Activated CD4-positive, alpha-beta T cell treated with anti-CD3 and anti-CD28 coated beads, Interleukin-2, amount 50 U/mL, for 16 hours (primary cell): ENCODE measurements at regions not wholly inside any gene's neighbourhood (a gene's known extent, or its start where the extent isn't known, plus 50 kb on each side); places are given as distances from the start of the nearest gene placed in this dataset.

ENCODE experiments used
- DNase-seq: peaks from one replicate; pipeline ENCODE4 v3.0.0-alpha.2; 2020

- no peak for DNase-seq
These were observed 291.1 kb downstream of the USP25 start for GRCh38 chr21:16020878-16021277.

GRCh38 chr21:16022116-16022515 lies 292.3 kb downstream of the USP25 start:
- DNase-seq: no peak

GRCh38 chr21:16022921-16023320 lies 293.1 kb downstream of the USP25 start:
- no peak for DNase-seq

- DNase-seq: no peak
These were observed 298.4 kb downstream of the USP25 start for GRCh38 chr21:16028142-16028541.

GRCh38 chr21:16028941-16029464 lies 299.2 kb downstream of the USP25 start:
- DNase-seq: no peak

GRCh38 chr21:16033193-16033592 lies 303.4 kb downstream of the USP25 start:
- DNase-seq: no peak

- DNase-seq: no peak
These were observed 304.8 kb downstream of the USP25 start for GRCh38 chr21:16034446-16035190.

GRCh38 chr21:16037421-16037955 lies 307.7 kb downstream of the USP25 start:
- DNase-seq: no peak

- no peak for DNase-seq
These were observed 310.8 kb downstream of the USP25 start for GRCh38 chr21:16040601-16041000.

- DNase-seq: no peak
These were observed 314.9 kb downstream of the USP25 start for GRCh38 chr21:16044676-16045075.

GRCh38 chr21:16046656-16047330 lies 317.0 kb downstream of the USP25 start:
- DNase-seq: no peak

GRCh38 chr21:16047904-16048303 lies 318.1 kb downstream of the USP25 start:
- no peak for DNase-seq

- DNase-seq: no peak
These were observed 325.2 kb downstream of the USP25 start for GRCh38 chr21:16055014-16055413.

- DNase-seq: no peak
These were observed 329.1 kb downstream of the USP25 start for GRCh38 chr21:16058896-16059295.

- DNase-seq: no peak
These were observed 330.2 kb downstream of the USP25 start for GRCh38 chr21:16059981-16060380.

- no peak for DNase-seq
These were observed 331.4 kb downstream of the USP25 start for GRCh38 chr21:16061194-16061593.

- DNase-seq: no peak
These were observed 339.7 kb downstream of the USP25 start for GRCh38 chr21:16069178-16070112.

GRCh38 chr21:16070207-16070651 lies 340.4 kb downstream of the USP25 start:
- DNase-seq: no peak

- DNase-seq: no peak
These were observed 341.3 kb downstream of the USP25 start for GRCh38 chr21:16071092-16071491.

- DNase-seq: no peak
These were observed 342.0 kb downstream of the USP25 start for GRCh38 chr21:16071761-16072160.

GRCh38 chr21:16072221-16072620 lies 342.4 kb downstream of the USP25 start:
- DNase-seq: no peak

- no peak for DNase-seq
These were observed 343.0 kb downstream of the USP25 start for GRCh38 chr21:16072737-16073136.

GRCh38 chr21:16073586-16073985 lies 343.8 kb downstream of the USP25 start:
- DNase-seq: no peak
